GM23338 (cell line): ENCODE measurements at regions not wholly inside any gene's neighbourhood (a gene's known extent, or its start where the extent isn't known, plus 50 kb on each side); places are given as distances from the start of the nearest gene placed in this dataset.

Experiments
- CREB1 ChIP-seq: fragments of 250-450 bp; sonication (Bioruptor Pico); IDR thresholded peaks from 2 replicates; pipeline ENCODE4 v1.5.0; 2020; ENCODE audit warnings: low read depth, mild to moderate bottlenecking, moderate library complexity
- CTCF ChIP-seq, 2 experiments: fragments of 200-600 bp in 1 of 2; sonication (generic) in 1 of 2; conservative IDR thresholded peaks; 2 replicates each; pipeline versions ENCODE4 v1.5.1 to v1.6.1; 2016 to 2017; ENCODE audit warnings: antibody characterized with exemption in 2 of 2, low read depth in 2 of 2, mild to moderate bottlenecking in 2 of 2, moderate library complexity in 1 of 2
- EZH2 ChIP-seq: fragments of 200-600 bp; sonication (generic); IDR thresholded peaks from one replicate; pipeline ENCODE4 v1.8.0; 2017; ENCODE audit warnings: antibody characterized with exemption, mild to moderate bottlenecking, low read depth; ENCODE audit not compliant: unreplicated experiment
- EZH2phosphoT487 ChIP-seq: fragments of 200-600 bp; sonication (generic); IDR thresholded peaks from one replicate; pipeline ENCODE4 v1.8.1; 2018; ENCODE audit warnings: antibody characterized with exemption; ENCODE audit not compliant: unreplicated experiment
- JUNB ChIP-seq: IDR thresholded peaks from one replicate; pipeline ENCODE4 v1.6.1; 2016; ENCODE audit warnings: antibody characterized with exemption; ENCODE audit not compliant: unreplicated experiment
- POLR2AphosphoS5 ChIP-seq: IDR thresholded peaks from 2 replicates; pipeline ENCODE4 v1.6.1; 2016; ENCODE audit warnings: antibody characterized with exemption, low read depth
- ZNF331 ChIP-seq: fragments of 250-450 bp; sonication (Bioruptor Pico); IDR thresholded peaks from 2 replicates; pipeline ENCODE4 v1.5.0; 2020; ENCODE audit warnings: low read depth, mild to moderate bottlenecking, moderate library complexity
- TF ChIP-seq, protein P1 (sequence below): IDR thresholded peaks from one replicate; pipeline ENCODE4 v1.6.1; 2018; ENCODE audit warnings: antibody characterized with exemption; ENCODE audit not compliant: unreplicated experiment

- TF ChIP-seq CTCF (conservative IDR thresholded peaks at IDR 0.05; ENCODE audit: low read depth in 2 of 2) (no peak), POLR2AphosphoS5 (no peak), EZH2phosphoT487 (no peak), JUNB (no peak), EZH2 (no peak), ZNF331 (CRISPR knock-in tag) (no peak), CREB1 (no peak)
- TF ChIP-seq, protein P1, sequence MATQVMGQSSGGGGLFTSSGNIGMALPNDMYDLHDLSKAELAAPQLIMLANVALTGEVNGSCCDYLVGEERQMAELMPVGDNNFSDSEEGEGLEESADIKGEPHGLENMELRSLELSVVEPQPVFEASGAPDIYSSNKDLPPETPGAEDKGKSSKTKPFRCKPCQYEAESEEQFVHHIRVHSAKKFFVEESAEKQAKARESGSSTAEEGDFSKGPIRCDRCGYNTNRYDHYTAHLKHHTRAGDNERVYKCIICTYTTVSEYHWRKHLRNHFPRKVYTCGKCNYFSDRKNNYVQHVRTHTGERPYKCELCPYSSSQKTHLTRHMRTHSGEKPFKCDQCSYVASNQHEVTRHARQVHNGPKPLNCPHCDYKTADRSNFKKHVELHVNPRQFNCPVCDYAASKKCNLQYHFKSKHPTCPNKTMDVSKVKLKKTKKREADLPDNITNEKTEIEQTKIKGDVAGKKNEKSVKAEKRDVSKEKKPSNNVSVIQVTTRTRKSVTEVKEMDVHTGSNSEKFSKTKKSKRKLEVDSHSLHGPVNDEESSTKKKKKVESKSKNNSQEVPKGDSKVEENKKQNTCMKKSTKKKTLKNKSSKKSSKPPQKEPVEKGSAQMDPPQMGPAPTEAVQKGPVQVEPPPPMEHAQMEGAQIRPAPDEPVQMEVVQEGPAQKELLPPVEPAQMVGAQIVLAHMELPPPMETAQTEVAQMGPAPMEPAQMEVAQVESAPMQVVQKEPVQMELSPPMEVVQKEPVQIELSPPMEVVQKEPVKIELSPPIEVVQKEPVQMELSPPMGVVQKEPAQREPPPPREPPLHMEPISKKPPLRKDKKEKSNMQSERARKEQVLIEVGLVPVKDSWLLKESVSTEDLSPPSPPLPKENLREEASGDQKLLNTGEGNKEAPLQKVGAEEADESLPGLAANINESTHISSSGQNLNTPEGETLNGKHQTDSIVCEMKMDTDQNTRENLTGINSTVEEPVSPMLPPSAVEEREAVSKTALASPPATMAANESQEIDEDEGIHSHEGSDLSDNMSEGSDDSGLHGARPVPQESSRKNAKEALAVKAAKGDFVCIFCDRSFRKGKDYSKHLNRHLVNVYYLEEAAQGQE: no peak
These were observed 63.2 kb upstream of the TIAM2 start for GRCh38 chr6:154931711-154932424.
